ENCODE measurements at regions not wholly inside any gene's neighbourhood (a gene's known extent, or its start where the extent isn't known, plus 50 kb on each side); places are given as distances from the start of the nearest gene placed in this dataset.

GRCh38 chr15:93296759-93297500 is 207.9 kb upstream of the RGMA start:
- TF ChIP-seq REST (IDR thresholded peaks at IDR 0.05; ENCODE audit: insufficient read depth in 1 of 2, low read depth in 2 of 2, low read length in 2 of 2) (no peak), POLR2AphosphoS5 (IDR thresholded peaks at IDR 0.05; ENCODE audit: low read depth, low read length) (no peak), TAF1 (IDR thresholded peaks at IDR 0.05; ENCODE audit: borderline replicate concordance, insufficient read depth, low read length) (no peak)

All from PFSK-1 (cell line).